HepG2 (cell line): ENCODE measurements at regions not wholly inside any gene's neighbourhood (a gene's known extent, or its start where the extent isn't known, plus 50 kb on each side); places are given as distances from the start of the nearest gene placed in this dataset.

Experiments used
- ATAC-seq: fragments of 200-7000 bp; cut with Tn5 transposase; 3 replicates; pipeline ENCODE4 v1.9.1; 2020; ENCODE audit warnings: mild to moderate bottlenecking, moderate library complexity
- BruUV-seq: library from RNA; stranded (reverse); fragments of 400-500 nt; replicated peaks from 2 replicates; lab custom pipeline; 2021; lab: Mats Ljungman, UMichigan
- CTCF ChIA-PET: fragments of 300-600 bp; formaldehyde crosslinking; extraction: SDS; loops from one replicate; lab custom pipeline; 2021; ENCODE audit warnings: low total read pairs, inconsistent platforms, low intra/inter-chr PET ratio; lab: Yijun Ruan, JAX
- POLR2A ChIA-PET: fragments of 350-600 bp; sonication (Branson Sonifier 250); formaldehyde crosslinking; loops from one replicate; lab custom pipeline; 2020; ENCODE audit warnings: antibody characterized with exemption, inconsistent platforms; lab: Yijun Ruan, JAX
- DNase-seq: peaks from one replicate; pipeline ENCODE4 v3.0.0-alpha.2; 2015; ENCODE audit warnings: low spot score
- FAIRE-seq: peaks from 3 replicates; lab custom pipeline; 2011; peaks lifted over from hg19 to GRCh38; lab: Jason Lieb, UNC
- H2AFZ ChIP-seq: one replicate; pipeline ENCODE4 v1.6.1; 2011; ENCODE audit warnings: low read length, inconsistent platforms
- H3K27ac ChIP-seq: fragments of 300-600 bp; 3 replicates; pipeline ENCODE4 v1.8.0; 2011; ENCODE audit warnings: mixed run types, mild to moderate bottlenecking, mixed read lengths, low read length, inconsistent platforms; ENCODE audit not compliant: insufficient read depth; ENCODE audit errors: extremely low read length
- H3K27me3 ChIP-seq, 2 experiments: fragments of 200-600 bp in 1 of 2; 2 replicates in 1 of 2; 3 replicates in 1 of 2; pipeline versions ENCODE4 v1.6.0 to v1.8.0; 2011; ENCODE audit warnings: low read length in 2 of 2, mild to moderate bottlenecking in 2 of 2, moderate library complexity in 2 of 2, inconsistent platforms in 1 of 2; ENCODE audit not compliant: insufficient read depth in 2 of 2, control insufficient read depth in 1 of 2
- H3K36me3 ChIP-seq, 2 experiments: fragments of 200-600 bp in 1 of 2; replicated peaks in 1 of 2; 2 replicates in 1 of 2; 3 replicates in 1 of 2; pipeline versions ENCODE4 v1.5.1 to v1.8.0; 2011; ENCODE audit warnings: low read length in 2 of 2, inconsistent platforms in 1 of 2; ENCODE audit not compliant: insufficient read depth in 2 of 2, control insufficient read depth in 1 of 2
- H3K4me1 ChIP-seq: 2 replicates; pipeline ENCODE4 v1.5.1; 2012; ENCODE audit warnings: low read length, inconsistent platforms; ENCODE audit not compliant: insufficient read depth
- H3K4me2 ChIP-seq: 2 replicates; pipeline ENCODE4 v1.6.0; 2011; ENCODE audit warnings: low read depth, low read length, inconsistent platforms
- H3K4me3 ChIP-seq, 3 experiments: fragments of 200-600 bp in 1 of 3; sonication (generic), shearing (Covaris generic) in 1 of 3; replicated peaks in 1 of 3; 2 replicates each; pipeline ENCODE4 v1.5.1; 2011 to 2016; ENCODE audit warnings: low read length in 3 of 3, inconsistent platforms in 2 of 3, low read depth in 2 of 3, mild to moderate bottlenecking in 2 of 3, control low read depth in 1 of 3, mixed read lengths in 1 of 3; ENCODE audit not compliant: insufficient read depth in 1 of 3
- H3K79me2 ChIP-seq: one replicate; pipeline ENCODE4 v1.6.1; 2011; ENCODE audit warnings: low read length, inconsistent platforms; ENCODE audit not compliant: insufficient read depth
- H3K9ac ChIP-seq: 2 replicates; pipeline ENCODE4 v1.6.0; 2011; ENCODE audit warnings: mild to moderate bottlenecking, low read depth, low read length, inconsistent platforms; ENCODE audit not compliant: insufficient read depth
- H3K9me3 ChIP-seq: 2 replicates; pipeline ENCODE4 v1.5.1; 2012; ENCODE audit warnings: mild to moderate bottlenecking, low read length
- H4K20me1 ChIP-seq: 2 replicates; pipeline ENCODE4 v1.6.0; 2011; ENCODE audit warnings: inconsistent platforms, mild to moderate bottlenecking, low read length, moderate library complexity; ENCODE audit not compliant: insufficient read depth
- AGO1 ChIP-seq: fragments of 200-400 bp; formaldehyde crosslinking; IDR thresholded peaks from 2 replicates; pipeline ENCODE4 v1.6.1; 2017; ENCODE audit warnings: mild to moderate bottlenecking, low read depth, low read length, moderate library complexity; ENCODE audit not compliant: poor library complexity, severe bottlenecking
- ARNTL ChIP-seq: sonication (generic); formaldehyde crosslinking; IDR thresholded peaks from 2 replicates; pipeline ENCODE4 v1.4.0; 2020; ENCODE audit warnings: mild to moderate bottlenecking, missing genetic modification reagents
- ASH2L ChIP-seq: fragments of 300-600, 200-600 bp; sonication (generic); IDR thresholded peaks from 2 replicates; pipeline ENCODE4 v1.7.0; 2017; ENCODE audit warnings: low read depth, mild to moderate bottlenecking, moderate library complexity, mixed read lengths, low read length; ENCODE audit not compliant: insufficient read length
- CBFB ChIP-seq: sonication (generic); formaldehyde crosslinking; IDR thresholded peaks from 2 replicates; pipeline ENCODE4 v1.4.0; 2020; ENCODE audit warnings: missing genetic modification reagents
- E2F1 ChIP-seq: sonication (generic); formaldehyde crosslinking; IDR thresholded peaks from 2 replicates; pipeline ENCODE4 v1.5.0; 2020; ENCODE audit warnings: missing genetic modification reagents
- FOXO1 ChIP-seq: sonication (generic); formaldehyde crosslinking; IDR thresholded peaks from 2 replicates; pipeline ENCODE4 v1.4.0; 2020; ENCODE audit warnings: missing genetic modification reagents
- HMG20A ChIP-seq: IDR thresholded peaks from 2 replicates; pipeline ENCODE4 v1.6.1; 2016; ENCODE audit warnings: borderline replicate concordance
- KIAA2018 ChIP-seq: sonication (generic); formaldehyde crosslinking; IDR thresholded peaks from 2 replicates; pipeline ENCODE4 v1.5.0; 2020; ENCODE audit warnings: mild to moderate bottlenecking, missing genetic modification reagents, borderline replicate concordance
- MXD3 ChIP-seq: IDR thresholded peaks from 2 replicates; pipeline ENCODE4 v1.6.1; 2016; ENCODE audit warnings: mild to moderate bottlenecking, missing biosample characterization, missing genetic modification reagents
- TBP ChIP-seq: sonication (generic); formaldehyde crosslinking; IDR thresholded peaks from 2 replicates; pipeline ENCODE4 v1.5.0; 2020; ENCODE audit warnings: missing genetic modification reagents
- THAP11 ChIP-seq: IDR thresholded peaks from 2 replicates; pipeline ENCODE4 v1.6.1; 2016; ENCODE audit warnings: missing biosample characterization, missing genetic modification reagents
- ZFP90 ChIP-seq: sonication (generic); formaldehyde crosslinking; IDR thresholded peaks from 2 replicates; pipeline ENCODE4 v1.8.0; 2022; ENCODE audit warnings: missing genetic modification reagents, mild to moderate bottlenecking, inconsistent platforms, borderline replicate concordance
- ZNF24 ChIP-seq: fragments of 450-650 bp; IDR thresholded peaks from 2 replicates; pipeline ENCODE4 v1.6.1; 2017; ENCODE audit warnings: antibody characterized with exemption, mild to moderate bottlenecking
- ZNF549 ChIP-seq: sonication (generic); formaldehyde crosslinking; IDR thresholded peaks from 2 replicates; pipeline ENCODE4 v1.5.0; 2020; ENCODE audit warnings: missing genetic modification reagents
- ZNF550 ChIP-seq: sonication (generic); formaldehyde crosslinking; IDR thresholded peaks from 2 replicates; pipeline ENCODE4 v1.4.0; 2020; ENCODE audit warnings: mild to moderate bottlenecking, missing genetic modification reagents, borderline replicate concordance
- ZNF768 ChIP-seq: sonication (generic); formaldehyde crosslinking; IDR thresholded peaks from 2 replicates; pipeline ENCODE4 v1.4.0; 2020; ENCODE audit warnings: missing genetic modification reagents
- ZSCAN29 ChIP-seq: sonication (generic); formaldehyde crosslinking; conservative IDR thresholded peaks from 2 replicates; pipeline ENCODE4 v1.4.0; 2020; ENCODE audit warnings: mild to moderate bottlenecking, missing genetic modification reagents
- WGBS: methylation state at CpG from one replicate; pipeline ENCODE4 v1.1.6; 2017; ENCODE audit warnings: low lambda C conversion rate; 5-methylcytosine and 5-hydroxymethylcytosine counted together
- in situ Hi-C: cut with HindIII; loops from 2 replicates; pipeline ENCODE4 v1.10.0; 2017; ENCODE audit warnings: low pct_unique_long_range_greater_than_20kb; ENCODE audit not compliant: extremely low pct_ligation_motif_present
- intact Hi-C: fragments of 100-400 bp; cut with micrococcal nuclease; formaldehyde crosslinking; loops from one replicate; pipeline ENCODE4 v1.10.0; 2022; ENCODE audit not compliant: unreplicated experiment

- TF ChIP-seq THAP11 (no peak), E2F1 (CRISPR knock-in tag) (no peak), MXD3 (CRISPR knock-in tag) (no peak)
These were observed 202.0 kb downstream of the ARL4A start (continued) for GRCh38 chr7:12889391-12889790.

- BruUV-seq, result no TSS peak
- TF ChIP-seq ZNF549 (CRISPR knock-in tag), result no peak
- no peak for TF ChIP-seq TBP (CRISPR knock-in tag)
- no peak for TF ChIP-seq ZNF24
- TF ChIP-seq ZNF768 (CRISPR knock-in tag), result no peak
- TF ChIP-seq FOXO1 (CRISPR knock-in tag), result no peak
- TF ChIP-seq ARNTL, result no peak
- TF ChIP-seq ZSCAN29 (CRISPR knock-in tag), result no peak
- TF ChIP-seq KIAA2018 (CRISPR knock-in tag), result no peak
- no peak for TF ChIP-seq ZFP90 (CRISPR knock-in tag)
- no peak for TF ChIP-seq HMG20A
- TF ChIP-seq ASH2L, result no peak
- TF ChIP-seq ZNF550 (CRISPR knock-in tag), result no peak
- no peak for TF ChIP-seq CBFB (CRISPR knock-in tag)
- TF ChIP-seq AGO1, result no peak
- TF ChIP-seq, all 625 proteins: peak for 0
- Histone ChIP-seq H3K4me1 (no peaks in the 10 kb centered on the region), H3K36me3 (no peaks in the 10 kb centered on the region), H3K79me2 (no peaks in the 10 kb centered on the region), H3K27ac (no peak overlapping the region), H4K20me1 (no peaks in the 10 kb centered on the region), H3K9me3 (no peaks in the 10 kb centered on the region), H3K9ac (no peak overlapping the region), H3K4me2 (no peak overlapping the region), H3K4me3 (no peak overlapping the region), H2AFZ (no peak overlapping the region), H3K27me3 (no peaks in the 10 kb centered on the region)
- ATAC-seq, result no peak
- in situ Hi-C loops, result no loop called here
- intact Hi-C loops, result no loop called here
- no peak for FAIRE-seq
- ChIA-PET CTCF (no interaction called here), POLR2A (no interaction called here)
- WGBS, result 84% methylated on average over 2 of the region's 2 CpGs
- DNase-seq, result no peak
These were observed 203.2 kb downstream of the ARL4A start for GRCh38 chr7:12890586-12890985.
